Smooth muscle cell of the brain vasculature (primary cell): ENCODE measurements at regions not wholly inside any gene's neighbourhood (a gene's known extent, or its start where the extent isn't known, plus 50 kb on each side); places are given as distances from the start of the nearest gene placed in this dataset.
"Not testable (repeated sequence)": the region's sequence is repeated elsewhere in the genome, so short reads cannot be mapped to it uniquely, and the experiment has no call there.

Source experiments
- DNase-seq: peaks from one replicate; pipeline ENCODE4 v3.0.0-alpha.2; 2012; ENCODE audit warnings: low read depth, low spot score

- DNase-seq, result not testable (repeated sequence)
Observed at GRCh38 chr15:84152381-84152979, 83.1 kb upstream of the GOLGA6L4 start.

GRCh38 chr15:84153655-84154140, 81.9 kb upstream of the GOLGA6L4 start:
- DNase-seq, result not testable (repeated sequence)

GRCh38 chr15:84154314-84154713, 81.3 kb upstream of the GOLGA6L4 start:
- not testable (repeated sequence) for DNase-seq

DNA sequence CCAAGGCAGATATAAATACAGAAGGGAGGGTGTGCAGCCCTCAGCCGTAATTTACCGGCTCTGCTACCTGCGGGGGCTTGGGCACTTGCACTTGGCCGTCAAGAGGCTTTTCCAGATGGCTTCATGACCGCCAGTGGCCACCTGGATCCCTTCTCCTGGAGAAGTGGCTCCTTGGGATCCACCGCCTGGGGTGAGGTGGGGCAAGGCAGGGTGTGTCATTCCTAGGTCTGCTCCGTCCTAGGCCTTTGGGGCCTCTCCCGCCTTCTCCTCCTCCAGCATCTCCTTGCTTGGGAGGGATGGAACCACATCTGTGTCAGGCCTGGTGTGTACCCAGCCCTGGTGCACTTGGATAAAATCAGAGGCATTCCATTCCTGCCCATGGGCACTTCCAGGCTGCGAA, 80.8 kb upstream of the GOLGA6L4 start:
- not testable (repeated sequence) for DNase-seq

GRCh38 chr15:84155792-84156587, 79.6 kb upstream of the GOLGA6L4 start:
- not testable (repeated sequence) for DNase-seq

- DNase-seq, result not testable (repeated sequence)
Observed at GRCh38 chr15:84156588-84156840, 79.1 kb upstream of the GOLGA6L4 start.

DNA sequence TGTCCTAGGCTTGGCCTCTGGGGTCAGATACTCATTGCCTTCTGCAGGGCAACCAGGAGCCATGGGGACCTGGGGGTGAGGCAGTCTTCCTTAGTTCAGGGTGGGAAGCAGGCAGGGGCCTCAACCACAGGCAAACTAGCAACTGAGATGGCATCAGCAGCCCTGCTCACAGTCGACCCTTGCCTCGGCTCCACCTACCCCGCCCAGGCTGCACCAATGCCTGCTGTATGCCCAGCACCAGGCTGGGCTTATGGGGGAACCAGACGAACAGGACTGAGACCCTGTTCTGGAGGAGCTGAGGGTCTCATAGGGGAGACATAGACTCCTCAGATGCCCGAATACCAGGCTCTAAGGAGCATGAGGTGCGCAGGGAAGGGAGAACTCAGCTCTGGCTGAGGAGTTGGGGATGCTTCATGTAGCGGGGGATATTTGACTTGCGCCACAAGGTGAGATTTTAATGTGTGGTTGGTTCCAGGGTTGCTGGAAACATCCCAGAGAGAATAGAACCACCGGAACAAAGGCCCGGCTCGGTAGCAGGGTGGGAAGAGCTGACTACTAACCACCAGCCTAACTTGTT, 78.4 kb upstream of the GOLGA6L4 start:
- DNase-seq, result not testable (repeated sequence)

DNA sequence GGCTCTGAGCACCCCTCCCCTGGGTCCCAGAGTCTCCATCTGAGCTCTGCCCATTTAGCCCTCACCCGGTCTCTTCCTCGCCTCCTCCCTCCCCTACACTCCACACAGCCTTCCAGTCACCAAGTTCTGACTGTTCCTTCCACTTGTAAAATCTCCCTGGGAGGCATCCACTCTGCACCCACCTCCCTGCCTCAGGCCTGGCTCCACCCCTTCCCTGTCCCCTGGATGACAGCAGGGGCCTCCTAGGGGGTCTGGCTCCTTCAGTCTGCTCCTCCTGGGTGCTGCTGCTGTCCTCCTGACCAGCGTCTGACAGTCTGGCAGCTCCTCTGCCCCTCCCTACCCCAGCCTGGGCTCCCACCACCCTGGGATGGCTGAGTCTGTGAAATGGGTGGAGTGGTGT, 77.7 kb upstream of the GOLGA6L4 start:
- DNase-seq, result not testable (repeated sequence)

DNA sequence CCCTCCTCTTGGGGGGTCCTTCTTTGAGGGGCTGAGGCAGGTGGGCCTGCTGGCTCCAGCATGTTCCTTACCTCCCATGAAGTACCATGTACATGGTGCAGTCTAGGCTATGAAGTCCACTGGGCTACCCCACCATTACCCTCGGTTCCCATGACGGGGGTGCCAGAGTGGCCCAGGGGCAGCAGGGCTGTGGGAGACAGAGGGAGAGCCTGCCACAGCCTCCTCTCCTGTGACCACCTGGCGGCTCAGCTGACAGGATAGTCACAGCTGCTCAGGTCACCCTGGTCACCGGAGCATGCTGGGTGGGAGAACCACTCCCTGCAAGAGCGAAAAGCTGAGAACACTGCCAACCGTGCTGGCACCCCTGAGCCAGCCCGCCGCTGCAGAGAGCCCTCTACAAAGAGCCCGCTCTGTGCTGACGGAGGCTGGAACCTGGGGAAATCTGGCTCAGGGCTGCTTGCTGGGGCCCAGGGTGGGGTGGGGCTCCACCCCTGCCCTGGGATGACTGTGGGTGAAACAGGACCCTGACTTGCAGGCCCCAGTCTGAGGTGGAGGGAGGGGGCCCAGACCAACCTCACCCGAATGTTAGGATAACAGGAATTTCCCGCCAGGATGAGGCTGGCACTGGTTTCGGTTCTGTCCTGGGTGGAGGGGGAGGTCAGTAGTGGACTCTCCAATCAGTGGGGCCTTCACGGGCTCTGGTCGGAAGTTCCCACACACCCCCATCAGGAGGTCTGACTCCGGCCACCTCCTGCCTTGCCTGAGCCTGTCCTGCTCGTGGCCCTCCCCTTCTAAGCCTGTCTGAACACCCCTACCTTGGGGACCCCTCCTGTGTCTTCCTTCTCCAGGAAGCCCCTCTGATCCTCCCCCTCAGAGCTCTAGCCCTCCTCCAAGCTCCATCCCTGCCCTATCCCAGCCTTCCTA, 76.0 kb upstream of the GOLGA6L4 start:
- DNase-seq, result not testable (repeated sequence)

- not testable (repeated sequence) for DNase-seq
Observed at GRCh38 chr15:84164423-84165292, 70.9 kb upstream of the GOLGA6L4 start.

DNA sequence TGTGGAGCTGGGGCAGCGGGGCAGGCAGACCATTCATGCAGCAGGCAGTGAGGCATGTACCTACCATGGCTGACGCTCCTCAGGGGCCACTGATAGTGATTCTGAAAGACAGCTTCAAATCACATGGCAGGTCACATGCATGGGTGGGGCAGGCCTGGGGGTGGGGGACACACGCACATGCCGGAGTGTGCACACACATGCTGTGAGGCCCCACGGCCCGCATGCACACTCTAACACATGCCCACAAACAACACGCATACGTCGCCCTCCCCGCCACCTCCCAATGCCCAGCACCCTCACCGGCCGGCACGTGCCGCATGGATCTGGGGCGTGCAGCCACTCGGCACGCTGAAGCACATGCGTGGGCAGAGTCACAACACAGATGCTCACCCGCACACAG, 65.5 kb upstream of the GOLGA6L4 start:
- not testable (repeated sequence) for DNase-seq

- DNase-seq, result not testable (repeated sequence)
Observed at GRCh38 chr15:84173231-84173610, 62.4 kb upstream of the GOLGA6L4 start.
